Naive thymus-derived CD8-positive, alpha-beta T cell (primary cell): ENCODE measurements at regions not wholly inside any gene's neighbourhood (a gene's known extent, or its start where the extent isn't known, plus 50 kb on each side); places are given as distances from the start of the nearest gene placed in this dataset.
"Not testable (repeated sequence)": the region's sequence is repeated elsewhere in the genome, so short reads cannot be mapped to it uniquely, and the experiment has no call there.

ENCODE experiments used
- ATAC-seq, 2 donors: fragments of 150-1000 bp; cut with Tn5 transposase in 1 of 2; sonication (Bioruptor Pico), chemical (Tn5 transposase) in 1 of 2; 1 replicate in 1 of 2; 2 replicates in 1 of 2; pipeline ENCODE4 v1.10.0; 2021; ENCODE audit warnings: mild to moderate bottlenecking in 2 of 2, moderate library complexity in 2 of 2
- POLR2A ChIA-PET: fragments of 350-600 bp; sonication (Branson Sonifier 250); formaldehyde crosslinking; loops from one replicate; lab custom pipeline; 2021; ENCODE audit warnings: antibody characterized with exemption; lab: Charles Lee
- DNase-seq, 10 donors: peaks; one replicate each; pipeline versions ENCODE4 v3.0.0 to v3.0.0-alpha.2; 2020 to 2022
- H3K27ac Mint-ChIP-seq, 10 donors: one replicate each; pipeline ENCODE4 v1.8.0; 2020 to 2022; ENCODE audit warnings: mild to moderate bottlenecking in 10 of 10, mixed read lengths in 10 of 10, moderate library complexity in 4 of 10, inconsistent platforms in 1 of 10
- H3K27me3 Mint-ChIP-seq, 5 donors: one replicate each; pipeline ENCODE4 v1.8.0; 2021 to 2022; ENCODE audit warnings: mixed read lengths in 5 of 5
- H3K36me3 Mint-ChIP-seq, 3 donors: one replicate each; pipeline ENCODE4 v1.8.0; 2020 to 2022; ENCODE audit warnings: mixed read lengths in 3 of 3, mild to moderate bottlenecking in 2 of 3, inconsistent platforms in 1 of 3
- H3K4me1 Mint-ChIP-seq, 4 donors: one replicate each; pipeline ENCODE4 v1.8.0; 2021 to 2022; ENCODE audit warnings: mixed read lengths in 4 of 4
- H3K4me3 Mint-ChIP-seq, 10 donors: one replicate each; pipeline ENCODE4 v1.8.0; 2020 to 2022; ENCODE audit warnings: mild to moderate bottlenecking in 10 of 10, mixed read lengths in 10 of 10, moderate library complexity in 6 of 10, inconsistent platforms in 1 of 10
- H3K9me3 Mint-ChIP-seq, 9 donors: one replicate each; pipeline ENCODE4 v1.8.0; 2020 to 2022; ENCODE audit warnings: mixed read lengths in 9 of 9, mild to moderate bottlenecking in 3 of 9, inconsistent platforms in 1 of 9, moderate library complexity in 1 of 9

DNA sequence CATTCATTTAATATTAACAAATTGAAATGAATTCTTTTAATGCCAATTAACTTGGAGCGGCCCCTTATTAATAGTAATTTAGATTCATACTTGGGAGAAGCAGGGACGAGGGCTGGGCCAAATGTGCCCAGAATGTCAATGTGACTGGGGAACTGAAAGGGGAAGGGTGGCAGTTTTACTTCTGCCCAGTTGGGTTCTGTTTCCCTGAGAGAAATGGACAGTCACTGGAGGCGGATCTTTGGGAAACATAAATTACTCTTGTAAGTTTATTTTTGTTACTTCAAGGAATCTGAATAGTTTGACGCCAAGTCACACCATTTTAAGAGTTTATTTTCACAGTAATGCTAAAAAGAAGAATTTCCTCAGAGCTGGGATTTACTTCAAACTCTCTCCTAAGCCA lies 432.1 kb downstream of the CNTNAP3B start:
- H3K4me1 Mint-ChIP-seq, H3K4me3 Mint-ChIP-seq, H3K27me3 Mint-ChIP-seq, ATAC-seq, H3K9me3 Mint-ChIP-seq, POLR2A ChIA-PET, H3K36me3 Mint-ChIP-seq, H3K27ac Mint-ChIP-seq, DNase-seq: not testable (repeated sequence)

DNA sequence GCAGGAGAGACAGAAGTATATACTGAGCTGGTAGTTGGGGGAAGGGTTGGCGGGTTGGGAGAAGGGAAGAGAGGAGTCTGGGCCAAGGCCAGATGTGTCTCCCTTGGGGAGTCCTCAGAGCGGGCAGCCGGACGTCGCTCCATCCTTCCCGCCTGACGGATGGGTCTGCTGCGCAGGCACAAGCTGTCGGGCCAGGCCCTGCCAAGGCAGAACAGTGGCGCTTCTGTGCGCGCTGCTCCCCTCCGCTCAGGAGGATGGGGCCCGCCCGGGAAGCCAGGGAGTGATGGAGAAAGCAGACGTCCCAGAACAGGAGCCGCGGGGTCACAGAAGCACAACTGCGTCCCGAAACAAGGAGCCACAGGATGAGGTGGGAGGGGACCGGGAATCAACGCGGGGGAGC lies 449.9 kb downstream of the CNTNAP3B start:
- DNase-seq, H3K27ac Mint-ChIP-seq, H3K4me1 Mint-ChIP-seq, H3K27me3 Mint-ChIP-seq, ATAC-seq, H3K9me3 Mint-ChIP-seq, H3K36me3 Mint-ChIP-seq, POLR2A ChIA-PET, H3K4me3 Mint-ChIP-seq: not testable (repeated sequence)

DNA sequence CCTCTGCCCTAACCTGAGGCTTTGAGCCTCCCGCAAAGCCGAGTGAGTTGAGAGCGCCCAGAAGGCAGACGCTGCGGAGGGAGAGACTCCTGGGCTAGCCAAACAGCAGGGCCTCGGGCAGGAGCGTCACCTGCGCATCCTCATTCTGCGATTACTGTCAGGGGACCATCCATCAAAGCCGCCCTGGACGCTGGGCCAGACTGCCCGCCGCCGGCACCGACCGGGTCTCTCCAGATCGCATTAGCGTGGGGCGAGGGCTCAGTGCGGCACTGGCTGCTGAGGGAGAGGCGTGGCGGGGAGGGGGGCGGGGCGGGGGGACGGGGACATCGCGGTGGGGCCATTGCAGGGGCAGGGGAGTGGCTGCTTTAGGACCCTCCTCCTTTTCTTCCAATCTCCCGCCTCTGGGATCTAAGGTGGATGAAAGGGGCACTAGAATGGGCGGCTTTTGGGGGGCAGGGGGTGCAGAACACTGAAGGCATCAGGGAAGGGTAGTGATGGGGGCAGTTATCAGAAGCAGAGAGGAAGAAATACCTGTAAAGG lies 465.7 kb downstream of the CNTNAP3B start:
- H3K27me3 Mint-ChIP-seq, H3K4me1 Mint-ChIP-seq, ATAC-seq, H3K9me3 Mint-ChIP-seq, DNase-seq, H3K27ac Mint-ChIP-seq, POLR2A ChIA-PET, H3K36me3 Mint-ChIP-seq, H3K4me3 Mint-ChIP-seq: not testable (repeated sequence)

DNA sequence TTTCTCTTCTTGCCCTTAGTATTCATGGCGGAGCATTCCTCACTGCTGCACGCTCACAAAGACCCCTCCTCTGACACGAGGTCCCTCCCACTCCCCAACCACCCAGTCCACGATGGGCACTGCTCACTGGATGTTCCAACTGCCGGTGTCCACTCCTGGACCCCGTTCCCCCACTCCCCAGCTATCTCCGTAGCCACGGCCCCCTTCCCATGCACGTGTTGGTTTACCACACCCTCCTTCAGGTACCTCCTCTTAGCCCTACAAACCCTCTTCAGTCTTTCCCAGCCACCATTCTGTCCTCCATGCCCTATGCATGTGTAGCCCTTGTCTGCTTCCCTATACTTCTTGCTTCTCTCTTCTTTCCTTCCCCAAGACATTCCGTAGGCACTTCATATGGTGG lies 469.6 kb upstream of the ZNG1F start:
- Mint-ChIP-seq H3K27me3 (peaks cover 0 to 11% (median 5%) of the 10 kb centered on the region in 5 donors), H3K27ac (peak overlapping the region in 2 of 10 donors; percentile 35 to 37), H3K4me1 (peaks cover 0 to 11% (median 7%) of the 10 kb centered on the region in 4 donors)
- H3K9me3 Mint-ChIP-seq, H3K4me3 Mint-ChIP-seq, DNase-seq, H3K36me3 Mint-ChIP-seq, POLR2A ChIA-PET, ATAC-seq: not testable (repeated sequence)

DNA sequence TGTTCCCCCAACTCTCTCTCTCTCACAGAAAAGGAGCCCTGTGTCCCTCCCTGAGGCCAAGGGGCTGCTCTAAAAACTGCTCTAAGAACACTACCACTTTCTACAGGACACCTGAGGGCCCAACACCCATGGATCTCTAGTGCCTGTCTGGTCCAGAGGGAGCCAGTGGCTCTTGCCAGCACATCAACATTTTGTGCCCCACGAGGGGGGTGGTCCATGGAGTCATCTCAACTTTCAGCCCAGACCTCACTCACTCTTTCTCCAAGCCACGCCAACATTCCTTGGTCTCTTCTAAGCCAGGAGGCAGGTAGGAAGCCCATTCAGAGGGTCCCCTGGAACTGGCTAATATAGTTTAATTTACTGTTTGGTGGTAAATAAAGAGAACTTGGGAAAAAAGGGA lies 469.0 kb upstream of the ZNG1F start:
- H3K27ac Mint-ChIP-seq, H3K9me3 Mint-ChIP-seq, DNase-seq, H3K36me3 Mint-ChIP-seq, ATAC-seq, POLR2A ChIA-PET, H3K4me3 Mint-ChIP-seq: not testable (repeated sequence)
- peaks cover 0 to 11% (median 5%) of the 10 kb centered on the region in 5 donors for H3K27me3 Mint-ChIP-seq
- H3K4me1 Mint-ChIP-seq = peaks cover 0 to 16% (median 7%) of the 10 kb centered on the region in 4 donors

DNA sequence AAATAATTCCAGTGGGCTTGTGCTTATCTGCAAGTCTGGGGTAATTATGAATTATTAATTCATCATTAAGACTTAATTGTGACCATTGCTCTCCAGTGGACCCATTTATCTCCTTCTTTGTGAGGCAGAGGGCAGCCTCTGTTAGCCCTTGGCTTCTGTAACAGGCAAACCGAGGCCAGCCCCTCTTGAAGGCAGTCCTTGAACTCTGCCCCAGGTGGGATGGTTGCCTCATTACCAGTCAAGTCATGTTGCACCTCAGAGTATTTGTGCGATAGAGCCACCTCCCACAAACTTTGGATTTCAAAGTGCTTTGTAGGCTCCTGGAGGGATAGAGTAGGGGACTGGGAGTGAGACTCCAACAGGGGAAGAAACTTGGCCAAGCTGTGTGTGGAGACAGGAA lies 468.0 kb upstream of the ZNG1F start:
- H3K4me3 Mint-ChIP-seq, ATAC-seq, DNase-seq, H3K9me3 Mint-ChIP-seq, POLR2A ChIA-PET, H3K27ac Mint-ChIP-seq, H3K36me3 Mint-ChIP-seq: not testable (repeated sequence)
- Mint-ChIP-seq H3K4me1 (peaks cover 0 to 16% (median 7%) of the 10 kb centered on the region in 4 donors), H3K27me3 (peaks cover 0 to 11% (median 5%) of the 10 kb centered on the region in 5 donors)

DNA sequence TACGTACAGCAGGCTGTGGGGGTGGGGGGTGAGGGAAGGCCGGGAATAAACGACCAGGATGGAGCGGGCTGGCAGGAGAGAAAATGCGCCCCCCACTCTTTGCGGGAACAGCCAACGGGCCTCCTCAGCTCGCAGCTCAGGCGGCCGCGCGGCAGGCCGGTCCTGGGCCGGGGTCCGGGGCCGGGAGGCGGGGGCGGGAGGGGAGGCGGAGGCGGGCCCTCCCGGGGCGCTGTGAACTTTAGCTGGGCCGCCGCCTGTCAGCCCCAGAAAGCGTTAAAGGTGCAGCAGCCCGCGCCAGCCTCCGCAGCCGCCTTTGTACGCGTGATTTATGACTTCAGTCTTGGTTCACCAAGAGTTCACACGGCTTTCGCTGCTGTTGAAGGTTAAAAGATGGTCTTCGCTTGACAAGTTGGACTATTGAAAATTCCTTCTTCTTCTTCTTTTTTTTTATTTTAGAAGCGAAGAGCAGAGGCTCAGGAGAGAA lies 466.0 kb upstream of the ZNG1F start:
- H3K36me3 Mint-ChIP-seq, POLR2A ChIA-PET, H3K9me3 Mint-ChIP-seq, ATAC-seq: not testable (repeated sequence)
- peak in 5 of 10 donors; percentile 2 to 64 (median 25) for DNase-seq
- peak overlapping the region in 1 of 10 donors; percentile 68 for H3K27ac Mint-ChIP-seq
- H3K4me1 Mint-ChIP-seq = peaks cover 0 to 16% (median 7%) of the 10 kb centered on the region in 4 donors
- H3K4me3 Mint-ChIP-seq = peak overlapping the region in 5 of 10 donors; percentile 6 to 81 (median 22)
- peaks cover 0 to 11% (median 5%) of the 10 kb centered on the region in 5 donors for H3K27me3 Mint-ChIP-seq

DNA sequence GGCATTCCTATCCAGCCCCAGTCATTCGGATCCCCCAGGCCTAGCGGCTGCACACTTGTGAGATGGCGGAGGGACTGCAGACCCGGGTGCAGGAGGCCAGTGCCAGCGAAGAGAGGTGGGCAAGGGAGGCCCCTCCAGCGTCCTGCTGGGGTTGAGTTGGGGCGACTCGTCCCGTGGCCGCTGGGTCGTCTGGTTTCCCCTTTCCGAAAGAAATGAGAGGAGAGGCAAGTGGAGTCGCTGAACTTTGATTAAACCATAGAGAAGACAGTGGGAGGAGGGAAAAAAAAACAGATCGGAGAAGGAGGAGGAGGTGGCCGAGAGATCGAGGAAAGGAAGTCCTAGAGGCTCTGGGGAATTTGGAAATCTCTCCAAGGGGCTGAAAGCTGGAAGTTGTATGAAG lies 465.2 kb upstream of the ZNG1F start:
- POLR2A ChIA-PET, H3K36me3 Mint-ChIP-seq, DNase-seq, ATAC-seq, H3K9me3 Mint-ChIP-seq: not testable (repeated sequence)
- Mint-ChIP-seq H3K4me3 (peak overlapping the region in 6 of 10 donors; percentile 2 to 81 (median 54)), H3K27me3 (peaks cover 0 to 11% (median 5%) of the 10 kb centered on the region in 5 donors), H3K4me1 (peaks cover 0 to 16% (median 7%) of the 10 kb centered on the region in 4 donors), H3K27ac (peak overlapping the region in 2 of 10 donors; percentile 48 to 61)

DNA sequence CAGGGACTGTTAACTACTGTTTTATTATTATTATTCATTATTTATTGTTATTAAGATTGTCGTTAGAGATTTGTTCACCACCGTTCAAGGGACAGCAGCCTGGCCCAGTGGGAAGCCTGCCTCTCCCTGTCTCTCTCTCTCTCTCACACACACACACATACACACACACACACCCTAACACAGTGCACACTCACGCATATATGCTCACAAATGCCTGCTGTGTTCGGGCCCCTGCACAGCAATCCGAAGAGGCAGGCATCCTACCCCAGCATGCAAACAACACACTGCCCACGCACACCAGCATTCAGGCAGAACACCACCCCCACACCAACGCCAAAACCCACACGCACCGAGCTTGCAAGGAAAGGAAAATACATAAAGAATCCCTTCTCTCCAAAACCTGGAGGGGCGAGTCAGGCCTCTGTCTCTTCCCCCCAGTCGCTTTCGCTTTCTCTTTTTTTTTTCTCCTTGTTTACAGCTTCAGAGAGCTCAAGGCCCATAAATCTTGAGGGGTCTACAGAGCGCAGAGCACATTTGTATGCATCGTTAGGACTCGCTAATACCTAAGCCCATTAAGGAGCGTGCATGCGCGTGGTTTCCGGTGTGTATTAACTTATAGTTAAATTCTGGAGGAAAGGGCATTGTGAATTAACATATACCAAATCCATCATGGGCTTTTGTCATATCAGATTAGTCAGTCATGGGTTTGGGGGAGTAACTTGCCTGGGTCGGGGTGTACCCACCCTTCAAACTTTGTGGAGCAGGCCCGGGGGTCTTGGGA lies 464.6 kb upstream of the ZNG1F start:
- Mint-ChIP-seq H3K27ac (peak overlapping the region in 4 of 10 donors; percentile 28 to 78 (median 54)), H3K4me1 (peaks cover 0 to 16% (median 5%) of the 10 kb centered on the region in 4 donors), H3K4me3 (peak overlapping the region in 8 of 10 donors; percentile 41 to 81 (median 66))
- DNase-seq, H3K36me3 Mint-ChIP-seq, H3K27me3 Mint-ChIP-seq, POLR2A ChIA-PET, H3K9me3 Mint-ChIP-seq, ATAC-seq: not testable (repeated sequence)

DNA sequence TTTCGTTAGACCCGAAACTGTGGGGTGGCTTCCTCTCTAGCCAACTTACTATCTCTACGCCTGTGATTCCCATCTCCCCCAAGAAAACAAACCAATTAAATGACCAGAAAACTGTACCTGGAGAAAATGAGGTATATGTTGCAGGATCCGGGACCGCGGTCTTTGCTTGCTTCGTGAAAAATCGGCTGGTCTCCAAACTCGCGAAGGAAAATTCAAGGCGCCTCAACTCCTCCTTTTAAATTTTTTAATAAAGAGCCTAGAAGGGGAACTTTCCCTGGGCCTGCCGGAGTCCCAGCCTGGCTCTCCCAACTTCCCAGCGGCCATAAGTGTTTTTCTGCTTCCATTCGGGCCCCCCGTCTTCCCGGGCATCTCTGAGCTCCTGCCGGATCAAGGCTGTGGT lies 463.7 kb upstream of the ZNG1F start:
- H3K4me1 Mint-ChIP-seq = peaks cover 1 to 22% (median 6%) of the 10 kb centered on the region in 4 donors
- H3K27ac Mint-ChIP-seq, H3K27me3 Mint-ChIP-seq, DNase-seq, H3K9me3 Mint-ChIP-seq, POLR2A ChIA-PET, ATAC-seq, H3K36me3 Mint-ChIP-seq: not testable (repeated sequence)
- H3K4me3 Mint-ChIP-seq = peak overlapping the region in 1 of 10 donors; percentile 20

DNA sequence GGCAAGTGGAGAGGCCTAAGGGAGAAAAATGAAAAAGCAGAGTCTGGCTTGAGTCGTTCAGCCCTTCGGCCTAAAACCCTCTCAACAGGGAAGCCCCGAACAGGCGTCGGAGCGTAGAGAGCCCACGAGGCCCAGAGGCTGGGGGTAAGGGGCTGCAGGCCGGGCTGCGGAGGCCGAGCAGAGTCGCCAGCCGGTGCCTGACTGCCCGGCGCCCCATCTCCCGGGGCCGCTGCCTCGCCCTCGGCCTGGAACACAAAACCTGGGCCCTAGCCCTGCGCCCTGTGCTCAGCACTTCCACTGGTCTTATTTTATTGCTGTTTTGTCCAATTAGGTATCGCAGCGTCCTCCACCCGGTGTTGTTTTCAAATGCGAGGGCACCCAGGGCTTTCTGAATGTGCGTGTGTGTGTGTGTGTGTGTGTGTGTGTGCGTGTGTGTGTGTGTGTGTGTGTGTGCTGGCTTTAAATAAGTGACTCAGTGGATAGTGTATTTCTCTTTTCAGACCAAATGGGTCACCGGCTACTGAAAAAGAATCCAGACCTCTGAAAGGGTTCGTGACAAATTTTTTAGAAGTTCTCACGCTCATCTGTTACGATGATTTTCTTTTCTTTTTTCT lies 463.1 kb upstream of the ZNG1F start:
- H3K4me3 Mint-ChIP-seq, POLR2A ChIA-PET, DNase-seq, H3K27ac Mint-ChIP-seq, ATAC-seq, H3K27me3 Mint-ChIP-seq, H3K36me3 Mint-ChIP-seq, H3K9me3 Mint-ChIP-seq: not testable (repeated sequence)
- peaks cover 1 to 25% (median 6%) of the 10 kb centered on the region in 4 donors for H3K4me1 Mint-ChIP-seq

DNA sequence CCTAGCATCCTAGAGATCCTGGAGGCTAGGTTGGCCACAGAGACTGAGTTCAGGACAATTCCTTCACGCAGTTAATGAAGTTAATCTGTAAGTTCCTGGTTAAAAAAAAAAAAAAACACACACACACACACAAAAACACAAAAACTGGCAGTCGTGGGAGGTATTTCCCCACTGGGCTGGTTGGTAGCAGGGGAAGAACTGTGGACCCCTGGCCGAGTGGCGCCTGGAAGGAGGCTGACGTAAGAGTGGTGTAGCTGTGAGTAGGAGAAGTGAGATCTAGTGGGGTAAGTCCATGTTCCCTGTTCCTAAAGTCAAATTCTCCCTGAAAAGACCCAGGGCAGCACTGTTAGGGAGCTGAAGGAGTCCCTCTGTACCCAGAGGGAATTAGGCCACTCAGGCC lies 461.0 kb upstream of the ZNG1F start:
- peaks cover 1 to 25% (median 6%) of the 10 kb centered on the region in 4 donors for H3K4me1 Mint-ChIP-seq
- H3K27ac Mint-ChIP-seq, POLR2A ChIA-PET, DNase-seq, H3K36me3 Mint-ChIP-seq, H3K27me3 Mint-ChIP-seq, H3K9me3 Mint-ChIP-seq, ATAC-seq, H3K4me3 Mint-ChIP-seq: not testable (repeated sequence)

DNA sequence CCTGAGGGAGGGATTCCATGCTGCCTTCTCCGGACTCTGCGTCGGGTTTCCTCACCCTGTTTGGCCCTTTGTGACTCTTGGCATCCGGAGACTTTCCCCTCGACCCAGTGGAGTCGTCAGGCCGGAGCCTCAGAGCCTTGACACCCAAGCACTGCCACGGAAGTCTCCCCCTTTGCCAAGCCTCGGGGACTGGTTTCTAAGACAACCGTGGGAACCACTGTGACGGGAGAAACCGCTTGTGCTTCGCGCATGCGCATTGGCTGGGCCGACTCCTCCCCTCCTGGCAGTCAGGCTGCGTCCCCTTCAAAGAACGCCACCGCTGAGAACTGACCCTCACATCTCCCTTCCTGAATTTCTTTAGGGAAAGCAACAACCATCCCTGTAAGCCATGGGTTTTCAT lies 459.4 kb upstream of the ZNG1F start:
- H3K36me3 Mint-ChIP-seq, H3K27me3 Mint-ChIP-seq, ATAC-seq, H3K27ac Mint-ChIP-seq, POLR2A ChIA-PET, H3K9me3 Mint-ChIP-seq: not testable (repeated sequence)
- Mint-ChIP-seq H3K4me1 (peaks cover 0 to 22% (median 5%) of the 10 kb centered on the region in 4 donors), H3K4me3 (peak overlapping the region in 2 of 10 donors; percentile 22 to 63)
- peak in 3 of 10 donors; percentile 12 to 56 (median 47) for DNase-seq
